ENCODE measurements at regions not wholly inside any gene's neighbourhood (a gene's known extent, or its start where the extent isn't known, plus 50 kb on each side); places are given as distances from the start of the nearest gene placed in this dataset.

DNA sequence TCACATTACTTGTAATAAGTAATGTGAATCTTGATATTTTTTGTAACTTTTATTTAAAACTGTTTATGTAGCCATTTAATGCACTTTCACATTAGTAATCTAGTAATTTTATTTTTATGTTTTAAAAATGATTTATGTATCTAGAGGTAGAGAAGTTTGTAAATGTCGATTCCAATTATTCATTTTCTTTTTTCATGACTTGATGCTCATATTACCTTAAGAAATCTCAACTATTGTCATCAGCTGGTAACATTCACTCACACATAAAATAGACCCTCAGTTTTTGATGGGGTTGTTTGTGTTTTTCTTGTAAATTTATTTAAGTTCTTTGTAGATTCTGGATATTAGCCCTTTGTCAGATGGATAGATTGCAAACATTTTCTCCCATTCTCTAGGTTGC is 351.7 kb upstream of the CDH7 start:
- DNase-seq, result no peak

DNA sequence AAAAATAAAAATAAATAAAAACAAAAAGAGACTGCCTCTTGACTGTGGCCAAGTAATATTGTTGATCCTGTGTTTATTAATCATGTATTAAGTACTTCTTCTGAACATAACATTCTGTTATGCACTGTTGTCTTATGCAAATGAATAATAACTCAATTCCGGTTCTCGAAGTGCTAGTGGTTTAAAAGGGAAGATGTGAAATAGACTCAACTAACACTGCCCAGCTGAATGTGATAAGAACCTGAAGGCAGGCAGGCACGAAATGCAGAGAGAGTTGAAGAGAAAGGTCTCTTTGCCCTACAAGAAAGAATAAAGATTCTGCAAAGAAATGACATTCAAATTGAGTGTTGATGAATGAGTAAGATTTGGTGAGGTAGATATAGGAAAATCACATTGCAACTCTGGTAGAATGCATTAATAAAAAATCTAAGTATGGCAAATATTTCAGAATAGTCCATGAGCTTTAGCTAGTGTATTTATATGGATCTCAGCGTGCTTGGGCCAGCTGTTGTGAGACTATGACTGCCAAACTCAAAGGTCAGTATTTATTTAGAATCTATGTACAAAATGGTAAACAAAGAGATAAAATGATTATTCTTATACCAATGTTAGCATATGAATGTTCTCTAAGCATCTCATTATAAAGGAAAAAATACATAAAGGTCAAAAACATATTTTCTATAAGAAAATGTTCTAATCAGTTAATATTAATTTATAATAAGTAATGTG is 352.3 kb upstream of the CDH7 start:
- DNase-seq, result no peak

DNA sequence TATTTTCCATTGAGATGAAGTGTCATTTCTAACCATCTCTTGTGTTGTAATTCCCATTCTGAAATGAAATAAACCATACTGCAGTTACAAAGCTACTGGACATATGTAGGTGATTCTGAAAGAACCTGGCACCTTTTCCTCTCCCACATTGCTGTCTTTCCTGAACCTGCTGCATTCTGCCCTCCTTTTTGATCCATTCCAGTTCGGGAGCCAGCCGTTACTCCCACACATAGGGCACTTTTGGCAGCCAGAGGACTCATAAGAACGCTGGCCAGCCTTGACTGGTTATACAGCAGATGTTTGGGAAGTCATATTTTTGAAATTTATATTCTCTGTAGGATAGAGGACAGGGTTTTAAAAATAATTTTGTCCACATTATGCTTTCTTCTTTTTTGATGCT is 369.8 kb upstream of the CDH7 start:
- no peak for DNase-seq

DNA sequence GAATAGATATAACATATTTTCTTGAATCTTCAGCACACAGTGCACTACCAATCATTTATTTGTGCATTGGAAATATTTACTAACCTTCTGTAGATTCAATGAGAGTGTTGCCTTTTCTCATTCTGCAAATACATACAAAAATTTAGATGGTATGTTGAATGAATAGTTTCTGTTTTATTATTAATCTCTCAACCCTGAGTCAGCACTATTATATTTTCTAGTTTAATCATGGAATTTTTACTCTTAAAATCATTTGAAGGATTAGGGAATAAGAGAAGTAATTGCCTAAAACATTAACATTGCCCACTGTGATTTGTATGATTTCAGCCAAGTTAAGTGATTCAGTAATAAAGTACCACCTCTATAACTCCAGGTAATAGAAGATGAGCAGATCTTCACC is 370.2 kb upstream of the CDH7 start:
- no peak for DNase-seq

DNA sequence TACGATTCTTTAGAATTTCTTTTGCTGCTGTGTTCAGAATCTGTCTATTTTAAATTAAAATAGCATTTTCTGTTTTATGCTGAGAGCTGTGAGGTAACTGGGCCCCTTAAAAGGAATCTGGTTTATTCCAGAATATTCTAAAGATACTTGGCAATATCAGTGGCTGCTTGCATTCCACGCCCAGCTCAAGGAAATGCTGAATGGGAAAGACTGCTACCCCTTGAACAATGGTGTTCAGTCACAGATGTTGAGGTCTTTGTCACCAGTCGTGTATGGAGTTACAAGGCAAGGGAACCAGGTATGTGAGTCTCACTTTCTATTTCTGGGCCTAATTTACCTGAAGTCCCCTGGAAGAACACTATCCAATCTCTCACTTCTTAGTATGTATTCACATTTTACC is 377.9 kb upstream of the CDH7 start:
- no peak for DNase-seq

DNA sequence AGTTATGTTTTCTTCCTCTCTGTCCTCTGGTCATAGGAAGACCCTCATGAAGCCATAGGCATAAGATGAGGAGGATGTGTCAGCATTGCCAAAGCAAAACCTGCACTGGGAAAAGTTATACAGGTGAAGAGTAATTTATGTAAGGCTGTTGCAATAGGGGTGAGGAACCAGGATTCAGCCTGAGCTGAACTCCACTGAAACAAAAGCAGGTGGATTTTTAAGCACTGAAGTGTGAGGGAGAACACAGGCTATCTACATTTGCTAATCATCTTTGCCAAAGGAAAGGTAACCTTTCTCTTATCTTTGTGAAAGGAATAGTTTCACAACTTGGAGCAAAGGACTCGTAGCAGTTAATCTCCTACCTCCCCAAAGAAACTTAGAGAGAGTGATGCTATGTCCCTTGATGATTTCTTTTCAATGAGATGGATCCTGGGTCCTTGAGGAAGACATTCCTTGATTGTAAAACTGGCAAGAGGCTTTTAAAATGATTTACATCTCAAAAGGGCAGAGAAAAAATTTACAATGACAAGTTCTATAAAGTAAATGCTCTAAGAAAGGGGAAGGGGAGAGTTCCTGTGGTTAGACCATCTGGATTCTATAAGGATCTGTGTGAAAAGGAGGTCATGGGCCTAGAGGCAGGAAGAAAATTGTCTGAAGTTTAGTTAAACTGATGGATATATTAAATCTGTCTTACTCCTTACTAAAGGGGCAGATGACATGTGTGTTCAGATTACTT is 385.4 kb upstream of the CDH7 start:
- DNase-seq, result no peak

DNA sequence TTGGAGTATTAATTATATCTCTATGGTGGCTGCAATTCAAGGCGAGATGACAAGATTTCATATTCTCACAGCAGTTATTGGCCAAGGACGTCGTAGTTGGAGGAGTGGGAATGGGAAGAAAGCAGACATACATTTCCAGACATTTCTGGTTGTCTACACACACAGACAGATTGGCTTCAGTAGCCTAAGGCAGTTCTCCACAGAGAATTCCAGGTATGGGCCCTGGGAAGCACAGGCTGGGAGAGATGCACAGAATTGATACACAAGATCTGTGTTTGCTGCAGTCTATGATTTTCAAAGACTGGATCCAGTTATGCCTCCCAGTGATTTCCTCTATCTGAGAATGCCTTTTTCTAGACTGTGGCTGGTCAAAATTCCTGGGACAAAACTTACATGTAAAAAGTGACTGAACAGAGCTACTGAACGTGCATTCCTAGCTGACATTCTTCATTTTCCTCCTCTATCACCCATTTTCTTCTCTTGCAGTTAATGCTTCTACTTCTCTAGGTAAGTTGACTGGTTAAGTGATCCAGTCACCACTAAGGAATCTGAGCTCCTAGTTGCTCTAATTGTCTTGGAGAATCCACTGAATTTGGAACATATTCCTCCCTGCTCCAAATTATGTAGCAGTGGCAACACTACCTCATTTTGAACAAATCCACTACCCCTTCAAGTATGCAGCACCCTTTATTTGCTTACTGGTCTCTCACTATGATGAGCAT is 386.7 kb upstream of the CDH7 start:
- no peak for DNase-seq

DNA sequence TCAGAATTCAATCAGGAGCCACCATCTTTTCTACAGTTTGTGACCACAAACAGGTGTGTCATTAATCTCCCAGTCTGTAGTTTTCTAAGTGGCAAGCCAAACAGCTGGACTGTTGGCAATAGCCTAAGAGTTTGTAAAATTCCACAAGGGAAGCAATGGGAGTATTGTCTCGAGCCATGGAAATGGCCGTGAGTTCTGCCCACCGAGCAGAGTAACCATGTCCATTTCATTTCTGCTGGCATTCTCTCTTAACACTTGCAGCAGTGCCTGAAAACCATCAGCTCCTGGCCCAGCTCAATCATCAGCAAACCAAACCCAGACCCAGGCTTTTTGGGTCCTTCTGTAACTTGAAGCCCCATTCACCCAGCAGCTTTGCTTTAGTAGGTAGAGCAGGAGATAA is 387.8 kb upstream of the CDH7 start:
- DNase-seq, result no peak

DNA sequence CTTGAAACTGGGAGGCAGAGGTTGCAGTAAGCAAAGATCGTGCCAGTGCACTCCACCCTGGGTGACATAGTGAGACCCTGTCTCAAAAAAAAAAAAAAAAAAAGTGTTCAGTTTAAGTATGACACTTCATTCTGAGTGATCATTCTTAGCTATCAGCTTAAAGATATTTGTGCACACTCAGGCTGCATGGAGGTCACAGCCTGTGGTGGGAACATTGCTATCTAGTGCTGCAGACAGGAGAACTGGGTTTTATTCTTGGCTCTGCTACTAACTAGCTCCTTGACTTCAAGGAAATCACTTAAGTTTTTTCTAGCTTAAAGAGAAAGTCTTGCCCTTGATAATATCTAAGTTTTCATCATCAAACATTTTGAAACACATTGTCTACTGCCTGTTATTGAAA is 391.3 kb upstream of the CDH7 start:
- DNase-seq, result no peak

DNA sequence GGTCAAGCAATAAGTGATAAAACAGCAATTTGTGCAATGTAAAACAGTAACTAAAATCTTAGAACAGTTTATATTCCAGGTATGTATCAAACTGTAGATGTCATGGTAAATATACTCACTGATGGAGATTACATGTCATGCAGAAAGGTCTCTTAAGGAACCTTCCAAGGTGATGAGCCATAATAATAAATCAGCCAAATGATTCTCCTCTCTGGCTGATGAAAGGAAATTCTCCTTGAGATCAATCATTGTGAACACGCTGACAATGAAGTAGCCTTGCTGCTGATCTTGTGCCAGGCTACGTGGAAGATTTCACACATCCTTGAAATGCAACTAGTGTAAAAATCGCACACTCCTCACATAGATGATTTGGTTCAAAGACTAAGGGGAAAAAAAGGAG is 392.5 kb upstream of the CDH7 start:
- DNase-seq, result no peak

DNA sequence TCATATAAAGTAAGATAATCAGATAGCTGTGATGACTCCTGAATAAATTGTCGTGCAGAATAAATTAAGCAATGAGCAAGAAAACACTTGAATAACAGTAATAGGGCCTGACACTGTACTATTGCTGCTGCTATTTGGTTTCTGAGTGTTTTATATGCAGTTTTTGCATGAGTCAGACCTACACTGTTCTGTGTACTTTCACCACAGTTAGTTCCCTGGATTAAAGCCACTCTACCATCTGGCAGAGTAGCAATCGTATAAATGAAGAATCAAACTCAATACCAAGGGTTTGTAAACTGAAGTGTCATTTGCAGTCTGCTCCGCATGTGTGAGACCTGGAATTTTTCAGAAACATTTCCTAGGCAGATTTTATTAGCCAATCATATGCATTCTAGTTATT is 398.6 kb upstream of the CDH7 start:
- no peak for DNase-seq

DNA sequence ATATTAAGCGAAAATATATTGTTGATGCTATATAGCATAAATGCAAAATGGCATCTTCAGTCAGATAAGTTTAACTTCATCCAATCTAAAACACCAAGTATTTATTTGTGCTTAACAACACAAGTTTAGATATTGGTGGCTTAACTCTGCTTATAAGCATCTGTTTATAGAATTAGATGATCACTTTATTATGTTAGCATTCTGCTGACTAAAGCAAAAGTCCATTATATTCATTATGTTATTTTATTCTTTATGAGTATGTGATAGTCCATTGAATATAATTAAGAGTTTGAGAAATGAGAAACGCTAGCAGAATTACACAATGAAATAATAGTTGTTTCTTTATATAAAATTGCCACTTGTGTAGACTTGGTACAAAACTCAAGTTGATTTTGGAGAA is 401.2 kb upstream of the CDH7 start:
- no peak for DNase-seq

DNA sequence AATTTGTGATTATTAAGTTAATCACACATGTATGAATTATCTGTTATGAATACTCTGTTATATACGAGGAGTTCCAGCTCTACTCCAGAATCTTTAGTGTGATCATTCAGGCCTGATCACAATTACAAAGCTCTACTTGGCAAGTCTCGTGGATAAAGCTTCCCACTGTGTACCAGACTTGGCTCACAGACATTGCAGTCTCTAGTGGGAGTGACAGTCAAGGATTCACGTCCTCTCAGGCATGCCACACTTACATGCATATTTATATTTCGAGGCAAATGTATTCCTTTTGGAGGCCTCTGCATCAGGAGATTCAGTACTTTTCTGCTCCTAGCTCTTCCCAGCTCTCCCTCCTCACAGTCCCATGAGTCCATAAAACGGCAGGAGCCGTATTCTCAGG is 403.4 kb upstream of the CDH7 start:
- no peak for DNase-seq

DNA sequence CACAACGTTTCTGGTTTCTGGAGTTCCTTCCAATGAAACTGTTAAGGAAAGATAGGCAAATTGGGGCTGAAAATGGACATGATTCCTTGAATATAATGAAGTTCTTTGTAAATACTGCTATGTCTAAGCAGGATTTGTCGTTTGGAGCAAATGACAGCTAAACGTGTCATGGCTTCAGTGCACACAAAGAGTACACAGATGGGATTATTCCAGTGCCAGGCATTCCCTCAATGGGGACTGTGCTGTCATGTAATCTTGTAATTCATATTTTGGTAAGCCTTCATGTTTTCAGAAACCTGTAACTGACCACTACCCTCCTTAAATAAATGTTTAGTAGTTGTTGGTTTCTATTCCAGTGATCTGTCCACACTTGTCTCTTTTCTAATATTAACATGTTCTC is 404.7 kb upstream of the CDH7 start:
- no peak for DNase-seq

DNA sequence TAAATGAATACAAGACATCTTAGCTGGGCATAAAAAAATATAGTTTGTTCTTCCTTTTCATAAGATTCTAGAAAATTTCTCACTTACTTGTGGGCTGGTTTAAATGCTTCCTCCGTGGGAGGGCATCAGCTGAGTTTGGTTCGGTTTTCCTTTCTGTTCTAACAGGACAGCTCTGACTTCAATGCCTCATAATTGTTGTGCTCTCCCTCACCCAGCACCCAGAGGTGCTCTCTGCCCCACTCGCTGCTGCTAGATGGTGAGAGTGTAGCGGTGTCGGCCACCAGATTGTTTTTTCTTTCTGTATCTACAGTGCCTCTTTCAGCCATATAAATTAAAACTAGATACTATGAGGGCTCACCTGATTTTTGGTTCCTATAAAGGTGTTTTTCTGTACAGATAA is 407.2 kb upstream of the CDH7 start:
- DNase-seq, result no peak

DNA sequence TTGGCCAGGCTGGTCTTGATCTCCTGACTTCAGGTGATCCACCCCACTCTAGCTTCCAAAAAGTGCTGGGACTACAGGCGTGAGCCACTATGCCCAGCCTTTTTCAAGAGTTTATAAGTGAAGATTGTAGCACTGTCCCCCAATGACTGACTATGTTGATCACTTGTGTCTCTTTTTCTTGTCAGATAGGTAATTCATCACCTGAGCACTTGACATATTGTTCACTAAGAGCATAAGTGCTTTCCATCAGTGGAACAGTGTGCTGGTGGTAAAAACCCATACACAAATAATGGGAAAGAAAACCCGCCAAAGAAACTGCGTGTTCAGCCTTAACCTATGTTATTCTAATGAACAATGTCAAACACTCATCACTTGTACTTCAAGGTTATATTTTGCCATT is 414.4 kb upstream of the CDH7 start:
- no peak for DNase-seq

DNA sequence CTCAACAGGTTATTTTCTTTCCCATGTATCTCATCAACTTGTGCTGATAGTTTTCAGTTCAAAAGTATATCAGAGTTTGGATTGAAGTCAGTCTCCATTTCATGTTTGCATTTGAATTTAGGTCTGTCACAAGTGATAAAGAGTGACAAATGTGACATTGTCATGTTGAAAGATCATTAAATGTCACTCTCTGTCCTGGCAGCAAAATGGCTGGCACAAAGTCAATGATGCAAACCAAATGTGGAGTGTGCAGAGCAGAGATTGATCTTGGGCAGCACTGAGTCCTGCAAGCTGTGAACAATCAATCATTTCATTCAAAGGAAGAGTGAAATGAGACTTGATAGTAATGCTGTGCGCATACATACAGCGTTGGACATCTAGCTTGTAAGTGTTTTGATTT is 421.8 kb upstream of the CDH7 start:
- DNase-seq, result no peak

DNA sequence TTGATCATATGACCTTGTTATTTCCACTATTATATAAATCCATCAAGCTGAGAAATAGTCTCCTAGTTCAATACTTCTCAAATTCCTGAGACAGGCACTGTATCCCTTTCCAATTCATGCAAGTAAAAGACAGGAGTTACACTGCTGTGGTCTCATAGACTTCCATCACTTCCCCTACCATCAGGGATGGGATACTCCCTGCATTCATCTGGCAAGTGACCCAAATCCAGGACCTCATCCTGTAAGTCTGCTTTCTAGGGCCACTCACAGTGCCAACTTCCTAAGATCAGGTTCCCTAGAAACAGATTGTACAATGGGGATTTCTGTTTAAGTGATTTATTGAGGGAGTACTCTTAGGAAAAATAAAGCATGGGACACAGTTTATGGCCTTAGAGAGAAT is 424.0 kb upstream of the CDH7 start:
- no peak for DNase-seq

DNA sequence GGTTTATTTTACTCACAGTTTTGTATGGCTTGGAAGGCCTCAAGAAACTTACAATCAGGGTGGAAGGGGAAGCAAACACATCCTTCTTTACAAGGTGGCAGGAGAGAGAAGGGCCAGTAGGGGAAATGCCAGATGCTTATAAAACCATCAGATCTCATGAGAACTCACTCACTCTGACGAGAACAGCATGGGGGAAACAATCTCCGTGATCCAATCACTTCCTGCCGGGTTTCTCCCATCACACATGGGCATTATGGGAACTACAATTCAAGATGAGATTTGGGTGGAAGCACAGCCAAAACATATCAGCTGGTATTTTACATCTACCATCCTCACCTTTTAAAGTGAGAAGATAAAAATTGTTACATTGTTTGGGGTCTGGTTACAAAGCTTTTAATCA is 427.9 kb upstream of the CDH7 start:
- no peak for DNase-seq

DNA sequence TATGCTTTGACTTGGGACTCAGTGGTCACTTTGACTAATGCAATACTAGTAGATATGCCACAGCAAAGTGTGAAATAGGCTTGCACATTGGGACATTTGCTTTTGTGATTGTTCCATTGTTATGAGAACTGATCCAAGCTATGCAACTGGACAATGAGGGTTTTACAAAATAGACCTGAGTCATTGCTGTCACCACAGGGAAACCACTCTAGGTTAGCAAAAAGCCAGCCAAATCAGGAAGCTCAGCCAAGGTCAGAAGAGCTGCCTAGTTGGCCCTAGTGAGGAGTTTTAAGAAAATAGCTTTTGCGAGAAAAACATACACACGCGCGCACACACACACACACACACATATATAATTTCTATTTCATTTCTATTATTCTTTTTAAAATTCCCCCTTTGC is 452.4 kb upstream of the CDH7 start:
- no peak for DNase-seq

DNA sequence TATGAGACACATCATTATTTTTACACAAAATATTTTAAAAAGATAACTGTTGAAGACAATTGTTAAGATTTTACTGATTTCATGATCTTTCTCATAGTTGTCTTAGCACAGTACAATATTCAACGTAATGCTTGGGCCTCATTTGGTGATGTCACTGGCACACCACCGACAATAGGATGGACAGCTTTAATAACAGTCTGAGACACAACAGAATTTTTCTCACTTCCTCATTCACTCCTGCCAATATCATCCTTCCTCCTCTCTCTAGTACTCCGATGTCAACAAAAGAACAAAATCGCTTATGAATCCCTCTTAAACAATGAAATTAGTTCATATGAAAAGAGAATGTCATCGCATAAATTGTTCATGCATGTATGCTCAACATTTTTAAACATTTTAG is 461.9 kb upstream of the CDH7 start:
- no peak for DNase-seq

DNA sequence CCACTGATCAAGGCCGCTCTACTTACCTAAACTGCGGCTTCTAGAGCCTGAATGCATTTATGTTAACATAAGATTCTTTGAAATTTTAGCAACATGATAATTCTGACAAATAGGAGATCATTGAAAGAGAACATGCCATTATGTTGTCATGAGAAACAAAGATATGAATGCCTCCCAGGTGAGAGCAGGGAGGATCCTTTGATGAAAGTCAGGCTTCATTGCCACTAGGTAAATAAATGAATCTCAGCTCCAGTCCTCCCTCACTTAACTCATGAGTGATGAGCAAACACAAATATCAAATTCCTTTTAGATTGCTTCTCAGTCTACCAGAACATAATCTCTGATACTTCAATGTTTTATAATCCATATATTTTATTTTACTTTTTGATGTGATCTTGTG is 463.2 kb upstream of the CDH7 start:
- DNase-seq, result peak; percentile 81

DNA sequence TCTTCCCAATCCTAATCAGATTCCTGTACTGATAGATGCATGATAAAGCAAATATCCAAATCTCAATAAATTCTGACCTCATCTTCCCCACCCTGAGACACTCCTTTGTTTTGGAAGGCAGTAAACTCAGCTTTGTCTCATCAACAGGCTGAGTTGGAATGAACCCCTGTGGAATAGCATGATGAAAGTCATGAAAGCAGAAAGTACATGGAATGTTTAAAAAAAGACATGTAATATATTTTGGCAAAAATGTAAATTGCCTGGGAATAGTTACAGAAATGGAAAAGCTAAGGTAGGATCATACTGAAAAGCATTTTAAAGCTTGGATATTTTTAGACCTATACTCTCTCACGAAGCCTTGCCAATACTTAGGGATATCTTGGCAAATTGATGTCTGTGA is 468.7 kb upstream of the CDH7 start:
- DNase-seq, result no peak

DNA sequence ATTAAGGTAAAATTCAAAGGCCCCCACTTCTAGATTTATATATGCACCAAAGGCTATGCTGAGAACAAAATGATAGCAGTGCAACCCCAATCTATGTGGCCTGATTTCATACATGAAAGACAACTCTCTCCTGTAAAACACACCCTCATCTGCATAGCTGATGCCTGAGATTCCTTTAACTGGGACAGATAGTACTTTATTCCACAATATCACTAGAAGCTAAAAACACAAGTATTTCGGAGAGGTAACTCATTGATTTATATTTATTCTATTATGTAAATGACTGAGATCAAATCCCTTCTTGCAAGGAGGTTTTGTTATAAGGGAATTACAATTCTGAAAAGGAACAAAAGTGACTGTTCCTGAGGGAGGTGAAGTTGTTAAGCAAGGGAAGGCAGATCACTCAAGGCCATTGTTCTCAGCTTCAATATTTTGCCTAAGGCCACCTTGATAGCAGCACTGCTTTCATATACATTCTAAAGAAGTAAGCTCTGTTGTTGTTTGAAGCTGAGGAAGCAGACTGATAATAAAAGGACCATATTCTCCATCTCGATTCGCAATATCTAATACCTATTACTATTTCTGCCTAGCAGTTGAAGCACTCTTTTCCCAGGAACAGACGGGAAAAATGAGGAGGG is 471.0 kb upstream of the CDH7 start:
- no peak for DNase-seq

Measured in NCI-H187 treated with DMSO at 0.1 percent for 48 hours (cell line).